Peyer's patch (tissue), 4 donors: ENCODE measurements at regions not wholly inside any gene's neighbourhood (a gene's known extent, or its start where the extent isn't known, plus 50 kb on each side); places are given as distances from the start of the nearest gene placed in this dataset.
"Not testable (repeated sequence)": the region's sequence is repeated elsewhere in the genome, so short reads cannot be mapped to it uniquely, and the experiment has no call there.

Source experiments
- DNase-seq, 3 donors: peaks; one replicate each; pipeline ENCODE4 v3.0.0-alpha.2; 2017 to 2019
- H3K27ac ChIP-seq, 4 donors: fragments of 200-600 bp; sonication (generic); one replicate each; pipeline ENCODE4 v1.5.1; 2016 to 2019
- H3K27me3 ChIP-seq, 2 donors: fragments of 200-600 bp; sonication (generic); one replicate each; pipeline ENCODE4 v1.5.1; 2019
- H3K36me3 ChIP-seq, 3 donors: fragments of 200-600 bp; sonication (generic); one replicate each; pipeline ENCODE4 v1.5.1; 2016 to 2019
- H3K4me1 ChIP-seq, 4 donors: fragments of 200-600 bp; sonication (generic); one replicate each; pipeline ENCODE4 v1.5.1; 2016 to 2019
- H3K4me3 ChIP-seq, 4 donors: fragments of 200-600 bp; sonication (generic); 1 replicate in 3 of 4; 2 replicates in 1 of 4; pipeline ENCODE4 v1.5.1; 2016 to 2019; ENCODE audit warnings: mild to moderate bottlenecking in 1 of 4
- H3K9me3 ChIP-seq, 4 donors: fragments of 200-600 bp; sonication (generic); one replicate each; pipeline ENCODE4 v1.5.1; 2016 to 2019; ENCODE audit warnings: mild to moderate bottlenecking in 1 of 4
- CTCF ChIP-seq, 6 experiments: fragments of 450-650 bp in 4 of 6; fragments of 200-600 bp in 2 of 6; sonication (generic) in 1 of 6; IDR thresholded peaks; one replicate each; pipeline ENCODE4 v1.5.1; 2017 to 2019; ENCODE audit warnings: antibody characterized with exemption in 6 of 6, mild to moderate bottlenecking in 3 of 6, moderate library complexity in 1 of 6
- POLR2A ChIP-seq, 2 donors: fragments of 450-650 bp; IDR thresholded peaks; one replicate each; pipeline ENCODE4 v1.5.1; 2017; ENCODE audit warnings: antibody characterized with exemption in 2 of 2, mild to moderate bottlenecking in 2 of 2, moderate library complexity in 2 of 2

- Histone ChIP-seq H3K27ac (peak overlapping the region in 3 of 4 donors; percentile 46 to 51 (median 48)), H3K9me3 (no peaks in the 10 kb centered on the region), H3K27me3 (no peaks in the 10 kb centered on the region), H3K4me3 (no peak overlapping the region), H3K4me1 (peaks cover 0 to 7% (median 0%) of the 10 kb centered on the region in 4 donors), H3K36me3 (no peaks in the 10 kb centered on the region)
- TF ChIP-seq POLR2A (IDR thresholded peaks at IDR 0.05), result no peak
- TF ChIP-seq CTCF (IDR thresholded peaks at IDR 0.05), result no peak
- DNase-seq, result no peak
Measured at GRCh38 chr6:4359108-4359730, 223.8 kb upstream of the ECI2 start.

GRCh38 chr6:4358414-4359107 is 223.2 kb upstream of the ECI2 start:
- DNase-seq, result peak; percentile 32 to 92 (median 82)
- peak overlapping the region in 3 of 4 donors; percentile 46 to 51 (median 48) for H3K27ac ChIP-seq
- H3K4me3 ChIP-seq, result peak overlapping the region in 1 of 4 donors; percentile 2
- H3K9me3 ChIP-seq, result no peaks in the 10 kb centered on the region
- no peaks in the 10 kb centered on the region for H3K36me3 ChIP-seq
- peaks cover 0 to 7% (median 0%) of the 10 kb centered on the region in 4 donors for H3K4me1 ChIP-seq
- TF ChIP-seq POLR2A (IDR thresholded peaks at IDR 0.05) (no peak), CTCF (IDR thresholded peaks at IDR 0.05) (no peak)
- no peaks in the 10 kb centered on the region for H3K27me3 ChIP-seq

GRCh38 chr6:4357660-4358152 is 222.3 kb upstream of the ECI2 start:
- not testable (repeated sequence) for H3K4me1 ChIP-seq, H3K27me3 ChIP-seq, H3K9me3 ChIP-seq, H3K27ac ChIP-seq, DNase-seq, H3K36me3 ChIP-seq, H3K4me3 ChIP-seq

- TF ChIP-seq POLR2A (IDR thresholded peaks at IDR 0.05), result no peak
- no peak for TF ChIP-seq CTCF (IDR thresholded peaks at IDR 0.05)
- H3K27ac ChIP-seq, result no peak overlapping the region
- H3K4me1 ChIP-seq, result peaks cover 0 to 7% (median 0%) of the 10 kb centered on the region in 4 donors
- no peaks in the 10 kb centered on the region for H3K27me3 ChIP-seq
- H3K36me3 ChIP-seq, result no peaks in the 10 kb centered on the region
- no peak overlapping the region for H3K4me3 ChIP-seq
- DNase-seq, result no peak
- H3K9me3 ChIP-seq, result no peaks in the 10 kb centered on the region
Measured at GRCh38 chr6:4356899-4357659, 221.7 kb upstream of the ECI2 start.

GRCh38 chr6:4355241-4355640 is 219.9 kb upstream of the ECI2 start:
- Histone ChIP-seq H3K27me3 (no peaks in the 10 kb centered on the region), H3K27ac (no peak overlapping the region), H3K4me3 (no peak overlapping the region), H3K4me1 (peaks cover 0 to 11% (median 0%) of the 10 kb centered on the region in 4 donors), H3K36me3 (no peaks in the 10 kb centered on the region), H3K9me3 (no peaks in the 10 kb centered on the region)
- TF ChIP-seq CTCF (IDR thresholded peaks at IDR 0.05), result no peak
- no peak for TF ChIP-seq POLR2A (IDR thresholded peaks at IDR 0.05)
- no peak for DNase-seq

- no peaks in the 10 kb centered on the region for H3K9me3 ChIP-seq
- H3K36me3 ChIP-seq, result no peaks in the 10 kb centered on the region
- no peak overlapping the region for H3K27ac ChIP-seq
- no peaks in the 10 kb centered on the region for H3K27me3 ChIP-seq
- H3K4me1 ChIP-seq, result peaks cover 0 to 8% (median 0%) of the 10 kb centered on the region in 4 donors
- TF ChIP-seq POLR2A (IDR thresholded peaks at IDR 0.05) (no peak), CTCF (IDR thresholded peaks at IDR 0.05) (no peak)
- no peak overlapping the region for H3K4me3 ChIP-seq
- no peak for DNase-seq
Measured at GRCh38 chr6:4354181-4354580, 218.8 kb upstream of the ECI2 start.
